ENCODE measurements at regions not wholly inside any gene's neighbourhood (a gene's known extent, or its start where the extent isn't known, plus 50 kb on each side); places are given as distances from the start of the nearest gene placed in this dataset.

- TF ChIP-seq EZH2 (IDR thresholded peaks at IDR 0.05; ENCODE audit: borderline replicate concordance) (no peak), CTCF (IDR thresholded peaks at IDR 0.05; ENCODE audit: poor library complexity) (peak; percentile 85)
These were observed 67.7 kb upstream of the L3MBTL4 start for GRCh38 chr18:6482198-6482977.
